GM12892 (cell line): ENCODE measurements at regions not wholly inside any gene's neighbourhood (a gene's known extent, or its start where the extent isn't known, plus 50 kb on each side); places are given as distances from the start of the nearest gene placed in this dataset.

Experiments used
- POLR2A ChIP-seq: IDR thresholded peaks from 2 replicates; pipeline ENCODE4 v1.6.1; 2011; ENCODE audit warnings: low read depth, low read length, control low read depth
- POLR2AphosphoS5 ChIP-seq: IDR thresholded peaks from 2 replicates; pipeline ENCODE4 v1.6.1; 2011; ENCODE audit warnings: low read depth, low read length, control low read depth
- TAF1 ChIP-seq: IDR thresholded peaks from 2 replicates; pipeline ENCODE4 v1.6.1; 2011; ENCODE audit warnings: low read depth, mild to moderate bottlenecking, control low read depth, low read length, borderline replicate concordance

GRCh38 chr10:120282846-120283492 lies 174.1 kb upstream of the PLPP4 start:
- no peak for TF ChIP-seq POLR2A
- no peak for TF ChIP-seq POLR2AphosphoS5
- no peak for TF ChIP-seq TAF1
